ENCODE measurements at regions not wholly inside any gene's neighbourhood (a gene's known extent, or its start where the extent isn't known, plus 50 kb on each side); places are given as distances from the start of the nearest gene placed in this dataset.

GRCh38 chr11:134665571-134666270 lies 253.7 kb upstream of the B3GAT1 start:
- Histone ChIP-seq H3K9ac (ENCODE audit: low read length) (no peak overlapping the region), H3K79me2 (ENCODE audit: control insufficient read depth, insufficient read depth, low read length) (no peaks in the 10 kb centered on the region), H4K20me1 (ENCODE audit: control insufficient read depth, insufficient read depth, low read length, poor library complexity, severe bottlenecking) (no peaks in the 10 kb centered on the region), H3K4me2 (replicated peaks; ENCODE audit: low read depth, low read length, poor library complexity, severe bottlenecking) (no peak overlapping the region), H3K4me3 (ENCODE audit: control extremely low read depth in 1 of 5, extremely low read depth in 1 of 5, insufficient read depth in 1 of 5, low read depth in 2 of 5, low read length in 4 of 5) (no peak overlapping the region), H3K9me3 (ENCODE audit: control extremely low read depth in 1 of 3, control insufficient read depth in 2 of 3, insufficient read depth in 1 of 3, low read length in 2 of 3) (peaks cover 0 to 37% (median 0%) of the 10 kb centered on the region in 3 donors), H3K27me3 (replicated peaks in 1 of 4; ENCODE audit: control extremely low read depth in 1 of 4, control insufficient read depth in 3 of 4, insufficient read depth in 4 of 4, low read length in 3 of 4) (no peaks in the 10 kb centered on the region), H3K36me3 (replicated peaks in 1 of 2; ENCODE audit: control extremely low read depth in 1 of 2, control insufficient read depth in 1 of 2, extremely low read depth in 1 of 2, insufficient read depth in 2 of 2, low read length in 1 of 2) (no peaks in the 10 kb centered on the region), H3K27ac (ENCODE audit: low read length in 2 of 2) (no peak overlapping the region), H3K4me1 (ENCODE audit: control insufficient read depth in 2 of 2, insufficient read depth in 2 of 2, low read length in 2 of 2) (no peaks in the 10 kb centered on the region), H2AFZ (ENCODE audit: insufficient read depth, low read depth, low read length, poor library complexity, severe bottlenecking) (no peak overlapping the region)
- DNase-seq (no peak), ATAC-seq (ENCODE audit: low read depth) (no peak)
- no peak overlapping the region for H3K4me3 Mint-ChIP-seq
- ChIA-PET POLR2A (no interaction called here), CTCF (no interaction called here)
- H3K9me3 Mint-ChIP-seq (ENCODE audit: insufficient read depth) = no peaks in the 10 kb centered on the region
- WGBS (ENCODE audit: insufficient coverage) = 92% methylated on average over 17 of the region's 19 CpGs
- H3K27ac Mint-ChIP-seq = no peak overlapping the region
- TF ChIP-seq EZH2 (IDR thresholded peaks at IDR 0.05; ENCODE audit: borderline replicate concordance, insufficient read depth, low read depth, low read length, poor library complexity, severe bottlenecking) (no peak), CTCF (IDR thresholded peaks at IDR 0.05) (no peak)
- H3K4me1 Mint-ChIP-seq = no peaks in the 10 kb centered on the region
- intact Hi-C loops (cut with micrococcal nuclease) = no loop called here
- peaks cover 4% of the 10 kb centered on the region for H3K27me3 Mint-ChIP-seq

- Histone ChIP-seq H3K9ac (ENCODE audit: low read length) (no peak overlapping the region), H3K36me3 (replicated peaks in 1 of 2; ENCODE audit: control extremely low read depth in 1 of 2, control insufficient read depth in 1 of 2, extremely low read depth in 1 of 2, insufficient read depth in 2 of 2, low read length in 1 of 2) (no peaks in the 10 kb centered on the region), H3K4me2 (replicated peaks; ENCODE audit: low read depth, low read length, poor library complexity, severe bottlenecking) (no peak overlapping the region), H2AFZ (ENCODE audit: insufficient read depth, low read depth, low read length, poor library complexity, severe bottlenecking) (no peak overlapping the region), H3K27me3 (replicated peaks in 1 of 4; ENCODE audit: control extremely low read depth in 1 of 4, control insufficient read depth in 3 of 4, insufficient read depth in 4 of 4, low read length in 3 of 4) (no peaks in the 10 kb centered on the region), H3K27ac (ENCODE audit: low read length in 2 of 2) (no peak overlapping the region), H3K9me3 (ENCODE audit: control extremely low read depth in 1 of 3, control insufficient read depth in 2 of 3, insufficient read depth in 1 of 3, low read length in 2 of 3) (peaks cover 0 to 39% (median 0%) of the 10 kb centered on the region in 3 donors), H3K4me1 (ENCODE audit: control insufficient read depth in 2 of 2, insufficient read depth in 2 of 2, low read length in 2 of 2) (no peaks in the 10 kb centered on the region), H4K20me1 (ENCODE audit: control insufficient read depth, insufficient read depth, low read length, poor library complexity, severe bottlenecking) (no peaks in the 10 kb centered on the region), H3K79me2 (ENCODE audit: control insufficient read depth, insufficient read depth, low read length) (no peaks in the 10 kb centered on the region), H3K4me3 (ENCODE audit: control extremely low read depth in 1 of 5, extremely low read depth in 1 of 5, insufficient read depth in 1 of 5, low read depth in 2 of 5, low read length in 4 of 5) (no peak overlapping the region)
- peaks cover 2% of the 10 kb centered on the region for H3K9me3 Mint-ChIP-seq (ENCODE audit: insufficient read depth)
- no peak overlapping the region for H3K4me3 Mint-ChIP-seq
- TF ChIP-seq EZH2 (IDR thresholded peaks at IDR 0.05; ENCODE audit: borderline replicate concordance, insufficient read depth, low read depth, low read length, poor library complexity, severe bottlenecking) (no peak), CTCF (IDR thresholded peaks at IDR 0.05) (no peak)
- WGBS (ENCODE audit: insufficient coverage) = 86% methylated on average over 11 of the region's 12 CpGs
- POLR2A ChIA-PET = no interaction called here
- CTCF ChIA-PET = no interaction called here
- no peaks in the 10 kb centered on the region for H3K4me1 Mint-ChIP-seq
- intact Hi-C loops (cut with micrococcal nuclease) = no loop called here
- peaks cover under 1% of the 10 kb centered on the region for H3K27me3 Mint-ChIP-seq
- ATAC-seq (ENCODE audit: low read depth) (no peak), DNase-seq (no peak)
- H3K27ac Mint-ChIP-seq = no peak overlapping the region
These were observed 253.1 kb upstream of the B3GAT1 start for GRCh38 chr11:134665188-134665535.
